Left renal pelvis (tissue), 4 donors: ENCODE measurements at regions not wholly inside any gene's neighbourhood (a gene's known extent, or its start where the extent isn't known, plus 50 kb on each side); places are given as distances from the start of the nearest gene placed in this dataset.

Experiments
- DNase-seq, 4 donors: peaks; one replicate each; pipeline ENCODE4 v3.0.0-alpha.2; 2013; ENCODE audit warnings: low read depth in 4 of 4, low spot score in 3 of 4

DNA sequence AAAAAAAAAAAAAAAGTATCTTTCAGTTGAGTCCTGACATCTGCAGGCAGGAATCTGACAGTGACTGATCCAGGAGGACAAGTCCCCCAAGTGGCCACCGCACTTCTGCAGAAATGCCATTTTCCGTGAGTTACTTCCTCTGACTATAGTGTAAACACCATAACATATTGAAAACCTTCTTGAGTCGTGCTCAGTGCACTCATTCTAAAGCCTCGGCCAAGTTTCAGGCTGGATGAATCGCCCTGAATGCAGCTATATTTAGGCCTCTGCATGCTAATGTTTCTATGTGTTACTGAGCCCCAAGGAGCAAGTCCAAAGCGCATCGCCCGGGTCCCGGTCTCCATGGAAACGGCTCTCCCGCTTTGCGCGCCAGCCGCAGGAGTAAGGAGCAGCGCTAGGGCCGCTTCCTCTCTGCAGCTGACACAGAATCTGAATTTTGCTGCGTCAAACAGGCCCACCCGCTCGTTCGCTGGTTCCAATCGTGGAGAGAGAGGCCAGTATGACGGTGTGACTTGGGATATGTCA lies 335.4 kb downstream of the MSX2 start:
- DNase-seq = peak; percentile 4 to 32 (median 12)

DNA sequence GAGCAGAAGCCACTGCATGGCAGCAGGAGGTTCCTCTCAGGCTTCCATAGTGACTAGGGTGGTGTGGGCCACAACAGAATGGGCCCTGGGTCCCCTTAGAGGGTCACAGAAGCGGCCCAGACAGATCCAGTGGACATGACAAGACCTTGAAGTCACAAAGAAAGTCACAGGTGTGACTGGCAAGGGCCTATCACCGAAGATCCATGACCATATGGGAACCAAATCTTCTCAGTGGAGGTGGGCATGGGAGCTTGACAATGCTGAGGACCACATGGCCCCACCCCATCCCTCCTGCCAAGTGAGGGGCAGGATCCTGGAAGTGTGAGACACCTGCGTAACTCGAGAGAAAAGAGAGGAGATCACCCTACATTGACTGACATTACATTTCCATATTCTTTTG lies 332.4 kb downstream of the MSX2 start:
- no peak for DNase-seq

DNA sequence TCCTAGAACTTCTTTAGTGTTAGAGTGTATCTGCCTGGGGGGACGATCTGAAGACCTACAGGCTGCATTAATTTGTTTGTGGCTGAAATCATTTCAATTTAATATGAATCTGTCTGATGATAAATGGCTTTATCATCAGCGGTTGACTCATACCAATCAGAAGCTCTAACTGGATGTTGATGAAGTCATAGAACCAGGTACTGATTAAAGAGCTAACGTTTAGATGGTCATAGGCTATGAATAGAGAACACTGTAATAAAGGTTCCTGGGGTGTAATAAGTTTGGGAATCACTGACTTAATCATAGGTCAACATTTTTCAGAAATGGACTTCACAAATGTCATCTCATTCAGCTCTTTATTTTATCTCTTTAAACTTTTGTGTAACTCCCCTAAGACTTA lies 329.9 kb downstream of the MSX2 start:
- DNase-seq = no peak

DNA sequence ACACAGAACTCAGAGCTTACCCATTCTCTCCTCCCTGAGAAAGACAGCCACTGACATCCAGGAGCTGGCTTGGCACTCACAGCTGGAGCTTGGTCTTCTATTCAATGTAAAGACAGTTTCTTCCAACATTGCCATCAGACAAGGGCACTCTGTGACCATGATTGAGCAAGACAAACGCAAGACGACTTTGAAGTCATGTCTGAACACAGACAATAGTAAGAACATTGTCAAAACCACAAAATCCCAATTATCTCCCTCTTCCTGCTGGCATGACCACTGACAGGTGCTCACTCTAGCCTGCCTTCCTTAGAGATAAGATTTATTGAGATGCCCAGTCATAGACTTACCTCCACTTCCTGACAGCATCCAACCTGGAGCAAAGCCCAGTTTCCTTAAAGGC lies 328.0 kb downstream of the MSX2 start:
- no peak for DNase-seq

DNA sequence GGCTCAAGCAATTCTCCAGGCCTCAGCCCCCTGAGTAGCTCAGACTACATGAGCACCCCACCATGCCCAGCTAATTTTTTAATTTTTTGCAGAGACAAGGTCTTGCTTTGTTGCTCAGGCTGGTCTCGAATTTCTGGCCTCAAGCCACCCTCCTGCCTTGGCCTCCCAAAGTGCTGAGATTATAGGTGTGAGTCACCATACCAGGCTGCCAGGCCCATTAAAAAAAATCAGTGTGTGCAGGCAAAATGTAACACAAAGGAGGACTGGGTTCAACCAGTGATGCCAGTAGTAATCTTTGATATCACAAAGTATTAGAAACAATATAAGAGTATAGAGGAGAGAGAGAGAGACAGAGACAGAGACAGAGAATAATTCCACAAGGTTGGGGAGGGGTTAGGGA lies 322.7 kb downstream of the MSX2 start:
- DNase-seq = no peak

DNA sequence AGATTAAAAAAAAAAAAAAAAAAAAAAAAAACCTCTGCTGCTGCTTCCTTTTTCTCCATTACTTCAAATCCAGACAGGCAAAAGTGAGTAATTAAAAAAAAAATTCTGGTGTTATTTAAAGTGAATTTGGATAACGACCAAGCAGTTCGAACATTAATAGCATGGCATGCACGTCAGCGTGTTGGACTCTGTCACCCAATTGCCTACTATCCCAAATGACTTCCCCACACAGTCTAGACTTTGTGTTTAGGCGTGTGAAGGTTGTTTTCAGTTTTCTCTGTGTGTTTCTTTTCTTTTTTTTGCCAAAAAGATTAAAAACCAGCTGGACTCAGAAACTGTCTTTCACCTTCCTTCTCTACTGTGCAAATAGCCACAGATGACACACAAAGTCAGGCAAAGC lies 321.4 kb downstream of the MSX2 start:
- DNase-seq = no peak

DNA sequence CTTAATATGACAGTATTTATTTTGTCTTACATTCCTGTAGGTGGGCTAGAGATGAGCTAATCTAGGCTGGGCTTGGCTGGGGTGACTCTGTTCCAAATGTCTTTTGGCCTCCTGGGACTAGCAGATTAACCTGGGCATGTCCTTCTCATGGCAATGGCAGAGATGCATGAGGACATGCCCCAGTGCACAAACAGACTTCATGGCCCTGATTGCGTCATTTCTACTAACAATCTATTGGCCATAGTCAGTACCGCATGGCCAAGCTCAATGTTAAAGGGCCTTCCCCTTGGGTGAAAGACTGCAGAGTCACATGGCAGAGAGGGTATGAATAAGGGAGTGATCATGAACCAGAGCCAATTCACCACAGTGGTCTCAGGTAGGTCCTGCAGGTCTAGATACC lies 313.4 kb downstream of the MSX2 start:
- DNase-seq = no peak

DNA sequence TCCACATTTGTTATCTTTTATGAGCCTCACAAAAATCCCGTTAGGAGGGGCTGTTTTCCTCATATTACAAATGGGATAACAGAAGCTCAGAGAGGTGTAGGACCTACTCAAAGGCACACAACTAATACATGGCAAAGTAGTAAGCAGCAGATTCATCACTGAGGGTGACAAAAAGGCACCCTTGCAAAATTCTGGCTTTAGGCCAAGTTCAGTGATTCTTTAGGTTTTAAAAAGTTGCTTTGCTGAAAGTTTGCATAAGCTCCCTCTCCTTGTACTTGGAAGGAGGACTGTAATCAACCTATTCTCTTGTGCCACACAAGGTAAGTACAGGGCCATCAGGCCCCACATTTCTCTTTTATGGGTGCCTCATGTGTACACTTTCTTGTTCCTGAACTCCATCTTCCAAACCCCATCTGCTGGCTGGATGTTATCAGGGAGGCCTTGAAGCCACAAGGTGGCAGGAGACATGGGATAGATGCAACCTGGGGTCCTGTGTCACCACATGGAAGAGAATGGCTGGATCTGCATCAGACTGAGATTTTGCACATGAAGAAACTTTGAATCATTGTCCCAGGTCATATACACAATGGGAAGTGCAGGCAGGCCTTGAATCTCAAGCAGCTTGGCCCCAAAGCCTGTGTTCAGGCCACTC lies 311.6 kb downstream of the MSX2 start:
- DNase-seq = no peak

DNA sequence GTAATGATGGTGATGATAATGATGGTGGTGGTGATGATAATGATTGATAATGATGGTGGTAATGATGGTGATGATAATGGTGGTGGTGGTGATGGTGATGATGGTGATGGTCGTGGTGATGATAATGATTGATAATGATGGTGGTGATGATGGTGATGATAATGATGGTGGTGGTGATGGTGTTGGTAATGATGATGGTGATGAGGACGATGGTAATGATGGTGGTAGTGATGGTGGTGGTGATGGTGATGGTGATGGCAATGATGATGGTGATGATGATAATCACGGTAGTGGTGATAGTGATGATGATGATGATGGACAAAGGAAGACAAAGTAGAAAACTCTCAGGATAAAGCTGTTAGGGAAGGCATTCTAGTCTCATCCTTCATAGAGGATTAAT lies 310.5 kb downstream of the MSX2 start:
- no peak for DNase-seq

DNA sequence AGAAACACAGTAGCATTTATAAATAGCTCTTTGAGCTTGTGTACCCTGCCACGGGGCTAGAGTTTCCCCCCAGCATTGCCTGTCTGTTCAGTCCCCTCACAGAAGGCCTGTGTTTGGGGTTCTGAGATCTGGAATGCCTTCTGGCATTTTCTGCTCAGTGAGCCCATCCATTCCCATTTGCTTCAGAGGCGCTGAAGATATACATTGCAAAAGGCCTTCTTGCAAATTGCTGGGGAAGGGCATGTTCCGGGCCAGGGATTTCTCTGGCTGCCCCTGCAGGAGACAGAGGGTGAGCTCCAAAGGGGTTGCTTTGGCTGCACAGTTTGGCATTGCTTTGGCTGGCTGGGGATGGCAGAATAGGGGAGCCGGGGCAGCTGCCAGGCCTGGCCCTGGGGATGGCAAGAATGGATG lies 308.4 kb downstream of the MSX2 start:
- DNase-seq = no peak

DNA sequence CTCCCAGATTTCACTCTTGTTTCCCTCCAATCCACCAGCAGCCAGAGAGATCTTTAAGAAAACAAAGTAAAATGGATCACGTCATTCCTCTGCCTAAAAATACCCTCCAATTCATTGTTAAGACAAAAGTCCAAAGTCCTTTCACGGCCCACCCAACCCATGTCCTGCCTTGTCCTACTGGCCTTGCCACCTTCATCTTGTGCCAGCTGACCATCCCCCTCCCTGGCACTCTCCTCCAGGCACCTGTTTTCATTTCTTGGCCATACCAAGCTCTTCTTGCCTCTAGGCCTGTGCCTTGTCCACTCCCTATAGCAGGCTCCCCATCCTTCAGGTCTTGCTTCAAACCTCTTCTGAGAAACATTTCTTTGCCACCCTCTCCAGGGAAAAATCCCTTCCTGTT lies 307.6 kb downstream of the MSX2 start:
- DNase-seq = no peak

DNA sequence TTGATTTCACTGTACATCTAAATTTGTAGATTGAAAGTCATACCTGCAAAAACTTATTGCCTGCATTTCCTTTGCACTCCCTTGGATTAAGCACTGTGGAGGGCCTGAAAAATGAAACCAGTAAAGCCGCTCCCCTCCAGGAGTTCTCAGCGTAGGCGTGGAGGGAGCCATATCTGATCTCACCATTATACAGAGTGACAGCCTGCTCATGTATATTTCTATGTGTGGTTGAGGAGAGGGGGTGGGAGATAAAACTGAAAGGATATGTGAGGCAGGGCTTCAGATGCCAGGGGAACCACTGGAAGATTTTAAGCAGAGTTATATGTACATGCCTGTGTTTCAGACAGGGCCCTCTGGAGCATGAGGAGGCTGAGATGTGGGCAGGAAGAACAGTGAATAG lies 303.0 kb downstream of the MSX2 start:
- DNase-seq = peak in 1 of 4 donors; percentile 14

DNA sequence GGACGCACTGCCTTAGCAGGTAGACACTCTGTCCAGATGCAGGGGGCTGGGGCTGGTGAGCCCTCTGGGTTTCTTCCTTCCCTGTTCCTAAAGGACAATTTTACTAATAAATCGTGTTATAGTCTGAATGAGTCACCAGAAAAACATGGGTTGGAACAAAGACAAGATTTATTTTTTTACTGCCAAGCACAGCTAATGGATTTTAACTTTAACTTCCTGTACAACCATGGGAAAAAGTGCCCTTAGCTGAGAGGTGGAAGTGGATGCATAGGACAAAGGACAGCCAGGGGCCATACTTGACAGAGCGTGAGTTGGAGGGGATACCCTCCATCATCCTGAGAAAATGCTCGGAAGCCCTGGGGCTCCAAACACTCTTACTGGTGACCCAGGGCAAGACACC lies 300.7 kb downstream of the MSX2 start:
- no peak for DNase-seq

DNA sequence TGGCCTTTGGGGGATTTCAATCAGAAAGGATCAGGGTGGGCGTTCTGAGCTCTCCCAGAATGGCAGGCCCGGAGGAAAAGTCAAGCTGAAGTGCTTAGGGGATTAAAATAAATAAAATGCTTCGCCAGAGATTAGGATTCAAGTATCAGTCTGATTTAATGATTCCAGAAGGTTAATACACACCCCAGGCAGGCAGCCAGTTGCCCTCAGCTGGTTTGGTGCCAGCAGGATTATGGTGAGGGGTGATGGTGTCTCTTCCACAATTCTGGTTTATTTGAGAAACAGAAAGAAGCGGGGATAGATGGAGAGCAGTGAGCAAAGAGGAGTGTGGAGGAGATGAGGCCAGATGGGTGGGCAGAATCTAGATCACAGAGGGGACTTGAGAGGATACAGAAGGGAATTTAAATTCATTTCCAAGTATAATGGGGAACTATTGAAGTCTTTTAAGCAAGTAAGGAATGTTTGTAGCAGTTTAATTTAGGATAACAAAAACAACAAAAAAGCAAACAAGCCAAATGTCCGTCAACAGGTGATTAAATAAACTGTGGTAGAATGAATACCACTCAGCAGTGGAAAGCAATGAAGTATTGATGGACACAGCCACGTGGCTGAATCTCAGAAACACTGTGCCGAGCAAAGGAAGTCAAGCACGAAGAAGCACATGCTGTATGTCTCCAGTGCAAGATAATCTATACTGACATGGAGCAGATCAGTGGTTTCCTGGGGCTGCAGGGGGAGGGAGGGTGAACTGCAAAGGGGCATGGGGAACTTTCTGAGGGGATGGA lies 297.7 kb downstream of the MSX2 start:
- no peak for DNase-seq

DNA sequence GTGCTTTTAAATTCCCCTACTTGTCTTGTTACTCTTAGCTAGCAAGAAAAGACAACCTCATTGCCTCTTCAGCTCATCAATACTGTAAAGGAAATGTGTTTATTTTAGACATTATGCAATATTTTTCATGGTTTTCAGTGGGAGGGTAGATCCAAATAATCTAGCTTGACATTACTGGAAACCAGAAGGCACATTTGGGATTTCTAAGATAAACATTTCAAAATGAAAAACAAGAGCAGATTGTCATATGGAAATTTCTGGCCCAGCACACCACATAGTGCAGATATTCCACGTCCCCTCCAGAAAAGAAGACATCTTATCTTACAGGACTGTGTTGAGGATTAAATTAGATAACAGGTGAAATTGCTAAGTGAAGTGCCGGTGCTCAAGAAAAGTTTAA lies 296.9 kb downstream of the MSX2 start:
- no peak for DNase-seq

DNA sequence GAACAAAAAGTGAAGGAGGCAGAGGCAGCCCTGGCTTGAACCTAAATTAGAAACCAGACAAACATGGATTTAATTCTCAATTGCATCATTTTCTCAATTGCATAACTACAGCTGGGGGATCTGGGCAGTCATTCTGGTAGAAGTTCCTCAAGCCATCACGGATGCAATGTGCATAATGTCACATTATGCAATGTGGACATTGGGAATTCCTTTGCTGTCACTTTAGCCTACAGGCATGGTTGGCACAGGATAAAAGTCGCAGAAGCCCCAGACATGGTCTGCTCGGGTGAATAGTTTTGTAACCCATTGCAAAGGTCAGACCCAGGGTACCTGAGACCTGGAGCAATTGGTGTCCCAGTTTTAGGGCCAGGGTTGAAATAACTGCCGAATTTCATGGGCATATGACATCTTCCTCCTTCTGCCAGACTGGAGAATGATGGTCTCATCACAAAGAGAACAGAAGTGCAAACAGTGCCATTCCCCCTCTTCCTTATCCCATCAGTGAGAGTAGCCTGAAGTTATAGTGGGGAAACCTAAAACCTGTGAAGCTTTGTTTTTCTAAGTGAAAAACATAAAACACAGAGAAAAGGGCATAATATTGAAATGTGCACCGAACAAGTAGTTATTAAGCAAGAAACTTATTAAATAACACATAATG lies 290.8 kb downstream of the MSX2 start:
- no peak for DNase-seq

DNA sequence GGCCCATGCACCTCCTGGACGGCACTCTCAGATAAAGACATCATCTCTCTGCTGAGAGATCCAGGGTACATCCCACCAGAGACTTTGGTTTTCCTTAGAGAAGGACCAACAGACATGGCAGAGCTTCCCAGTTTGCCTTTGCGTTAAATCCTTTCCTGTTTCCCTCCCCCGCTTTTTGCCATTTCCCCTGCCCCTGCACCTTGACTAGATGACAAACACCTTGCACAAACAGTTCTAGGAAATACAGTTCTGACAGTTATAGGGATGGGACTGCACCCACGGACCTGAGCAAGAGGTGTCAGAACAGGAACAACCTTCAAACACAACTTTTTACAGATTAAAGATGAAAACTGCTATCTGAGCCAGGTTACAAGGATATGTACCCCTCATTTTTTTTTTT lies 288.9 kb downstream of the MSX2 start:
- DNase-seq = no peak

DNA sequence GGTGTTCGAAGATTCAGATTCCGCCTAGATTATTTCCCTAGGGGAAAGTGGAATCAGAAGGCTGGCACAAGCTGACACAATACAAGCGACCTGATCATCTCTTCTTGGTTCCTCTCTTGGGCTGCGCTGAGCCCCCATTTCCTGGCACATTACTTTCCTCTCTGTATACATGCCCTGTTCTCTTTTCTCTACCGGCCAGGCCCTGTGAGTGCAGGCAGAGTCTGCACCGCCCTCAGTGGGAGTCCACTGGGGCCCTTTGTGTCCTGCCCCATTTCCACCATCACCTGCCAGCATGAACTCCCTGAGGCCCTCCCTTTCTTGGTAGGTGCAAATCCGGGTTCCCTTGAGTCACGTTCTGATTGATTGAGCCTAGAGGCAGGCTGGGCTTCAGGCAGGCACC lies 287.9 kb downstream of the MSX2 start:
- no peak for DNase-seq

DNA sequence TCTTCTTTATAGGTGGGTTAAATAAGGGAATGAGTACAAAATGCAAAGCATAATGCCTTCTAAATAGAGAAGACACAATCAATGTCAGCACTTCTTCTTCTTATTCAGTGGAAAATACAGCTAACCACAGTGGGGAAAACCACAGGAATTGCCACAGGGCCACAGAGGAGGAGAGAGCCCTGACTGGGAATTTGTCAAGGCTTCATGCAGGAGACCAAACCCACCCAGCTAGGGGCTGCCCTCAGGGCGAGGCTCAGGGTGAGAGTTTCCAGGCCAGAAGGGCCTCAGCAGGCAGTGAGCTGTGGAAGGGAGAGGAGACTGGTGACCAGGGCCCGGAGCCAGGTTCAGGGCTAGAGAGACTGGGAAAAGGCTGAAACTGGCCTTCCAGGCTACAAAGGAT lies 279.1 kb downstream of the MSX2 start:
- no peak for DNase-seq

DNA sequence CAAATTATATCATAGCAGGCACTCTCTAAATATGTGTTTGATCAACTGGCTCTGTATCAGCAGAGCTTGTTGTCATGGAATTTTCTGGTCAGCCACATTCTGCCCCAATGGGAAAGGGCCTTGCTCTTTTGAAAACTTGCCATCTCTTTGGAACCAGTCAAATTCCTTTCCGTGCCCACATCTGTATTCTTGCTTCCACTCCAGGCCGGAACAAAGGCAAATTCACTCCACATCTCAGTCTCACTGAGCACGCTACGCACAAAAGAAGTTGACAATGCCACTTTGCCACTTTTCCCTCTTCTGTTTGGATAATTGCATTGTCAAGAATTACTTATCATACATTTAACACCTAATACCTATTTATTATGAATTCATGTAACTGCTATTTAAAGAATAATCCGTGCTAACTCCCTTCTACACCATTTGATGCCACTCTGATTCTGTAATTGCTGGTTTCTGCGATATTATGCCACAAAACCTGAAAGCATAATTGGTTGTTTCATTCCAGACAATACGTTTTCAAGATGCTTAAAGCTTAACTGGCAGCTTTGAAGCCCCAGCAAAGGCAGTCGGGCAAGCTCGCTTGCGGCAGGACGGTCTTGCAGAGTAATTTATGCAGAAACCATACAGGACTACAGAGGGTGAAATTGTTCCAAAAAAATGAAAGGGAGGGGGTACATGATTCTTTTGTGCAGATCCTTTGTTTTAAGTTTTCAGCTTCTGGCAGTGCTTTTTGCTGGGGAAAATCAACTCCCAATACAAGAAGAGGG lies 277.7 kb downstream of the MSX2 start:
- DNase-seq = no peak

DNA sequence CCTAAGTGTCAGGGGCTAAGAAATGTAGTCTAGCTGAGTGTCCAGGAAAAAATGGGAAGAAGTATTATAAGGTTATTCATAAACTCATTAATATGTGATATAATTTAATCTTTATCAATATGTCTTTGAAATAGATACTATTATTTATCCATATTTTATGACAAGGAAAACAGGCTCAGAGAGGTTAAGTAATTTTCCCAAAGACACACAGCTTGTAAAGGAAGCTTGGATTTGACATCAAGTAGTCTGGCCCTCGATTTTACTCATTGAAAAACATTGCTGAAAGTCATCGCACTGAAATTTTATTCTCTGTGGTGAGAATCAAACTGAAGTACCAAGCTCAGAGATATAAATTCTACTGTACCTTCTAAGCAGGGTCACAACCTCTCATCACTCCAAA lies 276.9 kb downstream of the MSX2 start:
- DNase-seq = no peak
